ENCODE measurements at regions not wholly inside any gene's neighbourhood (a gene's known extent, or its start where the extent isn't known, plus 50 kb on each side); places are given as distances from the start of the nearest gene placed in this dataset.

GRCh38 chr9:108322326-108323098, 533.3 kb downstream of the ACTL7B start:
- no peak for DNase-seq

DNA sequence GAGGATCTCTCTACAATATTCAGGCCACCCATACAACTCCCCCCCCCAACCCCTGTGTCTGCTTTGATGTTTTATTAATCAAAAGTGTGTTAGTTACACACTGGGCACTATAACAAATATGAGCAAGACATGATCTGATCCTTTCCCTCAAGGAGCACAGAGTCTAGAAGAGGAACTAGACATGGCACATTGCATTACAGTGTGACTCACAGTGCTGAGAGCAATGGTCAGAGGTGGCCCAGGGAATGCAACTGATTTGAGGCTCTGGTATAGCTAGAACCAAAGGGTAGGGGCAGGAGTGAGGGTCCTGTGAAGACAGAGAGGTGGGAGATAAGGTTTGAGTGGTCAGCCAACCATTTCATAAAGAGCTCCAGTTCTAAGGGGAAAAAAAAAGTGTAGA, 539.2 kb downstream of the ACTL7B start:
- no peak for DNase-seq

- DNase-seq: no peak
These were observed 539.7 kb downstream of the ACTL7B start for GRCh38 chr9:108316066-108316465.

GRCh38 chr9:108311745-108312144, 544.0 kb downstream of the ACTL7B start:
- DNase-seq: no peak

- no peak for DNase-seq
These were observed 545.6 kb downstream of the ACTL7B start for GRCh38 chr9:108310202-108310601.

DNA sequence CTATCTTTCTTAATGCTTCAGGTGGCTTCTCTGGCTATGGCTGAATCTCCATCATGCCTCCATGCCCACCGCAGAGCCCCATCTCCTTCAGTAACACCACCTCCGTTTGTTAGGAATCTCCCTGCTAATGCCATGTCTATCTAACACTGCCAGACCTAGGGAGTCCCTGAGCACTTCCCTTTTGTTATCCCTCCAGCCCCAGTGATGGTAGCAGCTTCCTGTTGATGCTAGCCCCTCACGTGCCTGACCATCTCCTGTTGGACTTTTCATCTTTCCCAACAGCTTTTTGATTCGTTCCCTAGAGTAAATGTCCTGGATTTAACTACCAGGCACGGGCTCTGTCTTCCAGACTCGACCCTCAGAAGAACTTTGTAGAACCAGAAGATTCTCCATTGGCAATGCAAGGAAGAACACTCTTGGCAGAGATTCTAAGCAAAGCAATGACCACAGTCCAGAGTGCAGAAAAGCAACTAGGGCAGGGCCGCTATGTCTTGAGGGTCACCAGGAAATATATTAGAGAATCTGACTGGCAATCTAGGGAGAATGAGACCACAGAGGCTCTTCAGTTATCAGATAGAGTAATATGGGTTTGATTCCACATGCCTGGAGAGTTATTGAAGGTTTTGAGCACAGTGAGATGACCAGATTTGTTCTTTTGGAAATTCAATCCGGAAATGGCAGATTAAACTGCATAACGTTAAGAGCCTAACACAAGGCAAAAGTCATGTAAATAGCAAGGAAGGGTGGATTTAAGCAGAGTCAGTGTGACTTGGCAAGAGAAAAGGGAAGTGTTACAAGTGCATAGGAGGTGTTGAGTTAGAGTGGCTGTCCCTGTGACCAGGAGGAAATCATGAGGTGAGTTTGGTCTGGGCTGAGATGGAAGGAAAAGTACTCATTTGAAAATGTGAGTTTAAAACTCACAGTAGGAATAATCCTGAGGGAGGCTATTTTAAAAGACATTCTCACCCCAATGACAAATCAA, 555.2 kb downstream of the ACTL7B start:
- DNase-seq: no peak

DNA sequence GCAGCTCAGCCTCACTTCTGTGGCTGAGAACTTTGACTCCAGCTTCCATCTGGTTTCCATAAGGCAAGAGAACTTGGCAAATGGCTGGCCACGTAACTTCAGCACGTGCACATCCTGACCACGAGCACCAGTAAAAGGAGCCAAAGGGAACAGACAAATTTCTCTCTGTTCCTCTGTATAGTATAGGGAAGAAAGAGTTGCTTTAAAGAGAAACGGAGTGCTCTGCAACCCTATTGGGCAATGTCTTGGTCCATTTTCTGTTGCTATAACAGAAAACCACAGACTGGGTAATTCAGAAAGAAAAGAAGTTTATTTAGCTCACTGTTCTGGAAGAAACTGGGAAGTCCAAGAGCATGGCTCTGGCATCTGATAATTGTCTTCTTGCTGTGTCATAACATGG, 558.7 kb downstream of the ACTL7B start:
- no peak for DNase-seq

GRCh38 chr9:108296056-108296455, 559.7 kb downstream of the ACTL7B start:
- DNase-seq: no peak

DNA sequence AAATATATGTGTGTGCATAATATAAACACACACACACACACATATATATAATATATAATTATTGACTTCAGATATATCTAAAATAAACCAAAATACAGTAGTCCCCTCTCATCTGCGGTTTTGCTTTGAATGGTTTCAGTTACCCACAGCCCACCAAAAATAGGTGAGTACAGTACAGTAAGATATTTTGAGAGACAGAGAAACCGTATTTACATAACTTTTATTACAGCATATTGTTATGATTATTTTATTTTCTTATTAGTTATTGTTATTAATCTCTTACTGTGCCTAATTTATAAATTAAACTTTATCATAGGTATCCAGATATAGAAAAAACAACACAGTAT, 564.2 kb downstream of the ACTL7B start:
- DNase-seq: no peak

GRCh38 chr9:108290839-108291585, 564.8 kb downstream of the ACTL7B start:
- DNase-seq: no peak

DNA sequence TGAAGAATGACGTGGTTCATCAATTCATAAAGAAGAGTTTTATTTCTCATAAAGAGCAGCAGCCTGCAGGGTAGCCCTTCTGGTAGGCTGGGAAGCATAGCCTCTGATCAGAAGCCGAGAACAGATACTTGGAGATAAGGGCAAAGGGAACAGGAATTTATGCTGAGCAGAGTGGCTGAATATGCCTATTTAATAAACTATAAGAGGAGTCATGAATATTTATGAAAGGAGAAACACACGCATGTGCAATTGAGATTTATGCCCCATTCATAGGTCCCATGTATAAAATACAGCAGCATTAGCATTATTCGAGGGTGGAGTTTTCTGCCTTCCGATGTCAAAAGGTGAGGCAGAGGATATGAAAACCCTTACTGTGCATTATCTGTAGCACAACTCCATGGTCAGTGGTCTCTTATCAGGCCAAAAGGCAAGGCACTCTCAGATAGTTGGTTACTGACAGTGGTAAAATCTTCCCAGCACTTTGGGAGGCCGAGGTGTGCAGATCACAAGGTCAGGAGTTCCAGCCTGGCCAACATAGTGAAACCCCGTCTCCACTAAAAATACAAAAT, 569.1 kb downstream of the ACTL7B start:
- DNase-seq: no peak

- no peak for DNase-seq
These were observed 572.1 kb downstream of the ACTL7B start for GRCh38 chr9:108283696-108284095.

GRCh38 chr9:108282872-108283271, 572.9 kb downstream of the ACTL7B start:
- DNase-seq: peak; percentile 16

GRCh38 chr9:108281696-108282095, 574.1 kb downstream of the ACTL7B start:
- DNase-seq: no peak

GRCh38 chr9:108278341-108278740, 577.4 kb downstream of the ACTL7B start:
- DNase-seq: no peak

DNA sequence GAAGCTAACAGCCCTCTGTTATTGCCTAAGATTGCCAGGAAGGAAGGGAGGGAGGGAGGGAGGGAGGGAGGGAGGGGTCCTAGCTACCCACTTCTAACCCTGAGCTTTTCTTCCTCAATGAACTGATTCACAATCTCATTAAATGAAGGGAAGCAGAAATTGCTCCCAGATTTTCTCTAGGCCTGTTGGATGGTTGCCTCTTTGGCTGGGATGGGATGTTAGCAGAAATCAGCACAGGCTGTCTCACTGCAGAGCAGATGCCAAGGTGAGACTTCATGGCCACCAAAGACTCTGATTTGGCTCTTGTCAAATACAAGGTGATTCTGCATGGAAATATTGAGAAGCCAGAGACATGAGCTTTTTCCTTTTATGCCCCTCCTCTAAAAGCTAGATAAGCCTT, 578.6 kb downstream of the ACTL7B start:
- no peak for DNase-seq

DNA sequence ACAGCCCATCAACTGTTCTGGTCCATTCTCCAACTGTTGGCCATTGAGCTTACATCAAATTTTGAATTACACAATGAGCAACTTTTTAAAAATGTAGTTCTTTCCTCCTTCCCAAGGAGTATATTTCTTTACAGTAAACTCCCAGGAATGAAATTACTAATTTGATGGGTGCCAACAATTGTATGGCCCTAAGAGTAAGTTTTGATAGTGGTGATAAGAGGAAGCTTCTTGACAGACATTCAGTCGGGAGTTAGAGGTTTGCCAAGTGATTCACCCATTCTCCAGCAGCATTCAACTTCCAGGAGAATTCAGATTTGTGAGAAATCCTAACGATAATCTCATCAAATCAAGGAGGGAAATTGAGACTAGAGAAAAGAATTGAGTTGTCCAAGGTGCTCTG, 579.9 kb downstream of the ACTL7B start:
- no peak for DNase-seq

DNA sequence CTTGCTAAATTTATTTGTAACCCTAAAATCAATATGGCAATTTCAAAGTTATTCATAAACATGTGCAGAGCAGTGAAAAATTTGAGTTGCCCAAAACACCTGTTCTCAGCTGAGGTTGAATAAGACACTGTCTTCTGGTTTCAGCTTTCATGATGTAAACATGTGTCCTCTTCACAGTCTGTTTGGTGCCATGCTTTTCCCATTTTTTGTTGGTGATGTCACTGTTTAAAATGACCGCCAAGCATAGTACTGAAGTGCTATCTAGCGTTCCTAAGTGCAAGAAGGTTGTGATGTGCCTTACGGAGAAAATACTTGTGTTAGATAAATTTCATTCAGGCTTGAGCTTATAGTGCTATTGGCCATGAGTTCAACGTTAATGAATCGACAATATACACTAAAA, 580.8 kb downstream of the ACTL7B start:
- DNase-seq: no peak

- DNase-seq: no peak
These were observed 581.8 kb downstream of the ACTL7B start for GRCh38 chr9:108273988-108274387.

GRCh38 chr9:108272349-108272899, 583.4 kb downstream of the ACTL7B start:
- peak; percentile 67 for DNase-seq

GRCh38 chr9:108271646-108272348, 584.0 kb downstream of the ACTL7B start:
- peak; percentile 30 for DNase-seq

DNA sequence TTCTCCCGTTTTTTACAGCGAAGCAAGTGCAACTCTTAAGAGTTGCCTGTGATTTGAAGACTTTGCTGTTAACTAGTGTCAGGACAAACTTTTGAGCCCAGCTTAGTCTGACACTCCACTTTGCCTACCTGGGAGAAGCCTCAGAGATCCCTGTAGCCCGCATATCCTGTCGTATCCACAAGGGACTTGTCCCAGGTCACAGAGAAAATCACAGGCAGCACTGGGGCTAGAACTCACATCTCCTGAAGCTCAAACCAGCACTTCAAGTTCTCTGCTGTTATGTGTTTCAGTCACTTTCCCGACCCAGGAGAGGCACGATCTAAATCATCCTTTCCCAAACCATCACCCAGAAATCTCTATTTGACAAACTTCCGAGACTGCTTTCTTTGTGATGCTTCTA, 584.5 kb downstream of the ACTL7B start:
- DNase-seq: no peak

All from dermis blood vessel endothelial cell (primary cell).